H1 (cell line): ENCODE measurements at regions not wholly inside any gene's neighbourhood (a gene's known extent, or its start where the extent isn't known, plus 50 kb on each side); places are given as distances from the start of the nearest gene placed in this dataset.

ENCODE experiments used
- CTCF ChIA-PET: fragments of 300-600 bp; sonication (Branson Sonifier 250); formaldehyde crosslinking; loops from one replicate; lab custom pipeline; 2021; ENCODE audit not compliant: partially characterized antibody; lab: Charles Lee
- POLR2A ChIA-PET: fragments of 300-600 bp; sonication (Branson Sonifier 250); formaldehyde crosslinking; loops from one replicate; lab custom pipeline; 2021; ENCODE audit warnings: inconsistent platforms; ENCODE audit not compliant: partially characterized antibody; lab: Charles Lee
- DNase-seq, 2 experiments: peaks; one replicate each; pipeline versions ENCODE4 v3.0.0 to v3.0.0-alpha.2; 2010 to 2022; ENCODE audit warnings: low spot score in 2 of 2, low read depth in 1 of 2, mixed read lengths in 1 of 2
- FAIRE-seq: peaks from 2 replicates; lab custom pipeline; 2011; peaks lifted over from hg19 to GRCh38; lab: Jason Lieb, UNC
- H2AFZ ChIP-seq: 2 replicates; pipeline ENCODE4 v1.8.1; 2012; ENCODE audit warnings: low read length, inconsistent platforms
- H2AK5ac ChIP-seq: 2 replicates; pipeline ENCODE4 v1.6.1; 2013; ENCODE audit warnings: low read depth, low read length
- H2BK120ac ChIP-seq: replicated peaks from 2 replicates; pipeline ENCODE3; 2013; ENCODE audit warnings: low read depth, low read length, inconsistent platforms
- H2BK12ac ChIP-seq: 2 replicates; pipeline ENCODE4 v1.6.1; 2013; ENCODE audit warnings: low read depth, low read length
- H2BK15ac ChIP-seq: 2 replicates; pipeline ENCODE4 v1.6.1; 2013; ENCODE audit warnings: low read length
- H2BK20ac ChIP-seq: 2 replicates; pipeline ENCODE4 v1.6.1; 2013; ENCODE audit warnings: low read length
- H2BK5ac ChIP-seq: 2 replicates; pipeline ENCODE4 v1.6.1; 2013; ENCODE audit warnings: low read depth, low read length
- H3K14ac ChIP-seq: 2 replicates; pipeline ENCODE4 v1.6.1; 2013; ENCODE audit warnings: inconsistent platforms; ENCODE audit not compliant: insufficient read length
- H3K18ac ChIP-seq: 2 replicates; pipeline ENCODE4 v1.6.1; 2013; ENCODE audit warnings: low read length; ENCODE audit errors: extremely low read depth
- H3K23ac ChIP-seq: 2 replicates; pipeline ENCODE4 v1.6.1; 2013; ENCODE audit warnings: inconsistent platforms; ENCODE audit not compliant: insufficient read length
- H3K23me2 ChIP-seq: 2 replicates; pipeline ENCODE4 v1.6.1; 2013; ENCODE audit warnings: low read depth, low read length
- H3K27ac ChIP-seq: 2 replicates; pipeline ENCODE4 v1.6.1; 2011; ENCODE audit warnings: low read depth, low read length, inconsistent platforms
- H3K27me3 ChIP-seq, 4 experiments: replicated peaks in 1 of 4; 1 replicate in 1 of 4; 2 replicates in 3 of 4; pipeline versions ENCODE4 v1.6.1 to v1.8.1; 2011 to 2013; ENCODE audit warnings: low read length in 3 of 4, mild to moderate bottlenecking in 3 of 4, inconsistent platforms in 2 of 4, mixed read lengths in 2 of 4, moderate library complexity in 1 of 4; ENCODE audit not compliant: control insufficient read depth in 3 of 4, insufficient read depth in 3 of 4; ENCODE audit errors: extremely low read depth in 1 of 4
- H3K36me3 ChIP-seq, 4 experiments: 2 replicates each; pipeline versions ENCODE4 v1.6.1 to v1.8.1; 2011 to 2013; ENCODE audit warnings: mild to moderate bottlenecking in 4 of 4, low read length in 3 of 4, moderate library complexity in 2 of 4, control low read depth in 1 of 4, inconsistent platforms in 1 of 4; ENCODE audit not compliant: insufficient read depth in 4 of 4, control insufficient read depth in 2 of 4
- H3K4ac ChIP-seq: replicated peaks from 2 replicates; pipeline ENCODE3; 2013; ENCODE audit warnings: low read length, low read depth, mixed read lengths, inconsistent platforms; ENCODE audit not compliant: insufficient read length
- H3K4me1 ChIP-seq, 4 experiments: replicated peaks in 1 of 4; 1 replicate in 1 of 4; 2 replicates in 3 of 4; pipeline versions ENCODE4 v1.6.1 to v1.8.1; 2011 to 2013; ENCODE audit warnings: low read length in 3 of 4, inconsistent platforms in 2 of 4, mixed read lengths in 1 of 4; ENCODE audit not compliant: insufficient read depth in 4 of 4, control insufficient read depth in 3 of 4
- H3K4me2 ChIP-seq, 2 experiments: 2 replicates each; pipeline versions ENCODE4 v1.6.1 to v1.8.1; 2011 to 2013; ENCODE audit warnings: low read depth in 2 of 2, low read length in 2 of 2, control low read depth in 1 of 2, inconsistent platforms in 1 of 2, mild to moderate bottlenecking in 1 of 2; ENCODE audit not compliant: insufficient read depth in 1 of 2
- H3K4me3 ChIP-seq, 4 experiments: fragments of 200-600, 300-600 bp in 1 of 4; sonication (generic), shearing (Covaris generic), sonication (Bioruptor Twin) in 1 of 4; 2 replicates each; pipeline versions ENCODE4 v1.5.1 to v1.8.1; 2011 to 2016; ENCODE audit warnings: low read length in 4 of 4, low read depth in 3 of 4, control low read depth in 2 of 4, inconsistent platforms in 2 of 4, mild to moderate bottlenecking in 2 of 4, mixed read lengths in 1 of 4, moderate library complexity in 1 of 4; ENCODE audit not compliant: insufficient read depth in 2 of 4; ENCODE audit errors: extremely low read depth in 1 of 4
- H3K56ac ChIP-seq: replicated peaks from 2 replicates; pipeline ENCODE3; 2013; ENCODE audit warnings: low read depth, mild to moderate bottlenecking, mixed read lengths, low read length, inconsistent platforms; ENCODE audit not compliant: insufficient read length
- H3K79me1 ChIP-seq: 2 replicates; pipeline ENCODE4 v1.6.1; 2013; ENCODE audit warnings: low read depth, low read length, control low read depth
- H3K79me2 ChIP-seq, 2 experiments: 2 replicates each; pipeline versions ENCODE4 v1.6.1 to v1.8.1; 2012 to 2013; ENCODE audit warnings: low read length in 2 of 2, mild to moderate bottlenecking in 2 of 2, inconsistent platforms in 1 of 2; ENCODE audit not compliant: insufficient read depth in 2 of 2, control insufficient read depth in 1 of 2
- H3K9ac ChIP-seq, 4 experiments: replicated peaks in 1 of 4; 1 replicate in 1 of 4; 2 replicates in 3 of 4; pipeline versions ENCODE4 v1.6.1 to v1.8.1; 2011 to 2013; ENCODE audit warnings: low read depth in 3 of 4, low read length in 3 of 4, control low read depth in 2 of 4, mild to moderate bottlenecking in 2 of 4, moderate library complexity in 2 of 4, inconsistent platforms in 1 of 4; ENCODE audit errors: extremely low read depth in 1 of 4
- H3K9me3 ChIP-seq, 2 experiments: 2 replicates each; pipeline versions ENCODE4 v1.6.1 to v1.8.1; 2012 to 2013; ENCODE audit warnings: mild to moderate bottlenecking in 2 of 2, moderate library complexity in 2 of 2, control low read depth in 1 of 2, inconsistent platforms in 1 of 2, low read depth in 1 of 2, low read length in 1 of 2, mixed read lengths in 1 of 2; ENCODE audit not compliant: insufficient read depth in 2 of 2
- H4K20me1 ChIP-seq, 2 experiments: replicated peaks in 1 of 2; 2 replicates each; pipeline versions ENCODE3 to v1.8.1; 2011 to 2013; ENCODE audit warnings: inconsistent platforms in 2 of 2, low read length in 2 of 2, mild to moderate bottlenecking in 1 of 2; ENCODE audit not compliant: insufficient read depth in 2 of 2, control insufficient read depth in 1 of 2
- H4K5ac ChIP-seq: 2 replicates; pipeline ENCODE4 v1.6.1; 2013; ENCODE audit warnings: low read length, low read depth, mixed read lengths, inconsistent platforms; ENCODE audit not compliant: insufficient read length
- H4K8ac ChIP-seq: 2 replicates; pipeline ENCODE4 v1.8.0; 2013; ENCODE audit warnings: mild to moderate bottlenecking, moderate library complexity, low read length, inconsistent platforms; ENCODE audit not compliant: insufficient read depth; ENCODE audit errors: extremely low read depth
- H4K91ac ChIP-seq: replicated peaks from 2 replicates; pipeline ENCODE3; 2013; ENCODE audit warnings: low read length, mixed read lengths, inconsistent platforms; ENCODE audit not compliant: insufficient read length
- BACH1 ChIP-seq: IDR thresholded peaks from 2 replicates; pipeline ENCODE4 v1.6.1; 2012; ENCODE audit warnings: low read length, improper control_type of control experiment
- EGR1 ChIP-seq: IDR thresholded peaks from 2 replicates; pipeline ENCODE4 v1.6.1; 2011; ENCODE audit warnings: low read depth, low read length, borderline replicate concordance
- RAD21 ChIP-seq, 2 experiments: IDR thresholded peaks in 1 of 2; conservative IDR thresholded peaks in 1 of 2; 2 replicates each; pipeline ENCODE4 v1.6.1; 2011; ENCODE audit warnings: low read depth in 2 of 2, low read length in 2 of 2, improper control_type of control experiment in 1 of 2, inconsistent platforms in 1 of 2, mild to moderate bottlenecking in 1 of 2, moderate library complexity in 1 of 2
- USF2 ChIP-seq: IDR thresholded peaks from 2 replicates; pipeline ENCODE4 v1.6.1; 2011; ENCODE audit warnings: low read length, improper control_type of control experiment
- WGBS, 2 experiments: shearing (Covaris generic) in 1 of 2; methylation state at CpG; one replicate each; pipeline versions ENCODE4 v1.1.6 to v1.1.7; 2013 to 2015; ENCODE audit warnings: low lambda C conversion rate in 2 of 2, mixed read lengths in 2 of 2, inconsistent platforms in 1 of 2, low coverage in 1 of 2, missing lambda C conversion rate in 1 of 2; ENCODE audit not compliant: insufficient replicate concordance in 2 of 2, insufficient coverage in 1 of 2, insufficient read length in 1 of 2; ENCODE audit errors: extremely low coverage in 1 of 2, missing lambda C conversion rate in 1 of 2; 5-methylcytosine and 5-hydroxymethylcytosine counted together
- TF ChIP-seq, protein P1 (sequence below), 3 experiments: IDR thresholded peaks; 1 replicate in 2 of 3; 2 replicates in 1 of 3; pipeline versions ENCODE4 v1.5.1 to v1.6.1; 2011; ENCODE audit warnings: low read length in 3 of 3, mild to moderate bottlenecking in 3 of 3, inconsistent platforms in 2 of 3, low read depth in 1 of 3, moderate library complexity in 1 of 3; ENCODE audit not compliant: insufficient read depth in 1 of 3; ENCODE audit errors: control extremely low read depth in 1 of 3

GRCh38 chr14:85276979-85277228, 253.0 kb upstream of the FLRT2 start:
- Histone ChIP-seq H4K5ac (no peak overlapping the region), H2BK15ac (no peak overlapping the region), H2BK20ac (no peak overlapping the region), H3K4ac (no peak overlapping the region), H4K91ac (no peak overlapping the region), H2BK5ac (no peak overlapping the region), H3K14ac (no peak overlapping the region), H4K8ac (no peak overlapping the region), H3K27me3 (no peaks in the 10 kb centered on the region), H3K4me2 (no peak overlapping the region), H3K9ac (no peak overlapping the region), H3K23me2 (no peaks in the 10 kb centered on the region), H3K4me1 (no peaks in the 10 kb centered on the region), H2AFZ (no peak overlapping the region), H2BK120ac (no peak overlapping the region), H3K79me2 (no peaks in the 10 kb centered on the region), H3K56ac (no peak overlapping the region), H4K20me1 (no peaks in the 10 kb centered on the region), H3K23ac (no peak overlapping the region), H3K27ac (no peak overlapping the region), H2AK5ac (no peak overlapping the region), H3K79me1 (no peaks in the 10 kb centered on the region), H3K9me3 (no peaks in the 10 kb centered on the region), H2BK12ac (no peak overlapping the region), H3K4me3 (no peak overlapping the region), H3K36me3 (no peaks in the 10 kb centered on the region), H3K18ac (no peak overlapping the region)
- DNase-seq (no peak), FAIRE-seq (no peak)
- ChIA-PET CTCF (interaction anchor here (0.7 kb wide), 1 partner anchor 98 kb away, joined by 3 read pairs; no protein-coding TSS in a partner anchor), POLR2A (no interaction called here)
- TF ChIP-seq BACH1 (no peak), RAD21 (IDR thresholded peaks at IDR 0.05 in 1 of 2, conservative IDR thresholded peaks at IDR 0.05 in 1 of 2; ENCODE audit: low read depth in 2 of 2, low read length in 2 of 2) (peak in 1 of 2 experiments; percentile 16; a peak in 2 of 4 replicates), USF2 (no peak), EGR1 (no peak)
- TF ChIP-seq, protein P1, sequence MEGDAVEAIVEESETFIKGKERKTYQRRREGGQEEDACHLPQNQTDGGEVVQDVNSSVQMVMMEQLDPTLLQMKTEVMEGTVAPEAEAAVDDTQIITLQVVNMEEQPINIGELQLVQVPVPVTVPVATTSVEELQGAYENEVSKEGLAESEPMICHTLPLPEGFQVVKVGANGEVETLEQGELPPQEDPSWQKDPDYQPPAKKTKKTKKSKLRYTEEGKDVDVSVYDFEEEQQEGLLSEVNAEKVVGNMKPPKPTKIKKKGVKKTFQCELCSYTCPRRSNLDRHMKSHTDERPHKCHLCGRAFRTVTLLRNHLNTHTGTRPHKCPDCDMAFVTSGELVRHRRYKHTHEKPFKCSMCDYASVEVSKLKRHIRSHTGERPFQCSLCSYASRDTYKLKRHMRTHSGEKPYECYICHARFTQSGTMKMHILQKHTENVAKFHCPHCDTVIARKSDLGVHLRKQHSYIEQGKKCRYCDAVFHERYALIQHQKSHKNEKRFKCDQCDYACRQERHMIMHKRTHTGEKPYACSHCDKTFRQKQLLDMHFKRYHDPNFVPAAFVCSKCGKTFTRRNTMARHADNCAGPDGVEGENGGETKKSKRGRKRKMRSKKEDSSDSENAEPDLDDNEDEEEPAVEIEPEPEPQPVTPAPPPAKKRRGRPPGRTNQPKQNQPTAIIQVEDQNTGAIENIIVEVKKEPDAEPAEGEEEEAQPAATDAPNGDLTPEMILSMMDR (IDR thresholded peaks at IDR 0.05; ENCODE audit: control extremely low read depth in 1 of 3, insufficient read depth in 1 of 3, low read depth in 1 of 3, low read length in 3 of 3), result no peak
- 94% methylated on average over 2 of the region's 2 CpGs; no CpG with 5 or more reads in 1 of the 2 experiments for WGBS, 2 experiments
